HL-60/S4 treated with retinoic acid at 250 ng/mL for 4 days and 3 days (cell line): ENCODE measurements at regions not wholly inside any gene's neighbourhood (a gene's known extent, or its start where the extent isn't known, plus 50 kb on each side); places are given as distances from the start of the nearest gene placed in this dataset.

Experiments used
- in situ Hi-C: fragments of 300-500 bp; cut with MboI; formaldehyde crosslinking; loops from 2 replicates; pipeline ENCODE4 v1.7.0; 2022; ENCODE audit warnings: low sequenced_read_pairs

DNA sequence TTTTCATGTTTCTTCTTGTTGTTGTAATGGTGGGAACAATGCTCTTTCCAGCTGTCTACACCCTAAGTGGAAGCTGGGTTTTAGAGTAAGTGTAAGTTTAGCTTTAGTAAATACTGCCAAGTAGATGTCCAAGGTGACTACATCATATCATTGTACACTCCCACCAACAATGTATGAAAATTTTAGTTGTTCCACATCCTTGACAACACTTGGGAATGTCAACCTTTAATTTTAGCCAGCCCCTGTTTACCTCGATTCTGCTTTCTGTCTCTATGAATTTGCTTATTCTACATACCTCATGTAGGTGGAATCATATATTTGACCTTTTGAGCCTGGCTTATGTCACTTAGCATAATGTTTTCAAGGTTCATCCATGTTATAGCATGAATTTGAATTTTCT, 93.0 kb downstream of the MTPAP start:
- in situ Hi-C loops = no loop called here

DNA sequence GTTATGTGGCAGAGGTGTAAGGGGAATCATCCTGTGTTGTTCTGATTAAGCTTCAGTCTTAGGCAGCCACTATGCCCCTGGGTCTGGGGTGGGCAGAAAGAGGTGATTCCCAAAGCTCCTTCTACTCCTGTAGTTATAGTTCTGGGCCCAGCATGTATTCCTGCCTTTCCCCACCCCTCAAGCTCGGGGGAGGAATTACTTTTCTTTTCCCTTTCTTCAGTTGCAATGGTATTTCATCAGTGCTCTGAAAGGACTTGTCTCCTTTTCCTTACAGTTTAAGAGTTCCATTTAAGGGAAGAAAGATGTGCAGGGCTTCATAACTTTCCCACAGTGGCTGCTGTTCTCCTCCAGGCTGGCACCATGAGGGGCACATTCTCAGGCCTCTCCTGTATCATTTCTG, 94.2 kb downstream of the MTPAP start:
- in situ Hi-C loops = no loop called here

DNA sequence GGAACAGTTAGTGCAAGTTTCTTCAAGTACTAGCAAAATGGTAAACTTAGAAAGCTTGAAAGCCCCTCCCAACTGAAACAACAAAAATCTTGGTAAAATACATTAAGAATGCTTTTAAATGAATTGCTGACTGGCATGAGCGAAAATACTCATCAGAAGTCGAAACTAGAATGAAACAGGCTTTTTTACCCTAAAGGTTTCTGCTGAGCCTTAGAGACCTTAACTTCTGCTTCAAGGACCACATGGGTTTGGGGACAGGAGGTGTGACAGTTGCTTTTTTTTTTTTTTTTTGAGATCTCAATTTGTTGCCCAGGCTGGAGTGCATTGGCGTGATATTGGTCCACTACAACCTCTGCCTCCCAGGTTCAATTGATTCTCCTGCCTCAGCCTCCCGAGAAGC, 100.3 kb downstream of the MTPAP start:
- in situ Hi-C loops = no loop called here

DNA sequence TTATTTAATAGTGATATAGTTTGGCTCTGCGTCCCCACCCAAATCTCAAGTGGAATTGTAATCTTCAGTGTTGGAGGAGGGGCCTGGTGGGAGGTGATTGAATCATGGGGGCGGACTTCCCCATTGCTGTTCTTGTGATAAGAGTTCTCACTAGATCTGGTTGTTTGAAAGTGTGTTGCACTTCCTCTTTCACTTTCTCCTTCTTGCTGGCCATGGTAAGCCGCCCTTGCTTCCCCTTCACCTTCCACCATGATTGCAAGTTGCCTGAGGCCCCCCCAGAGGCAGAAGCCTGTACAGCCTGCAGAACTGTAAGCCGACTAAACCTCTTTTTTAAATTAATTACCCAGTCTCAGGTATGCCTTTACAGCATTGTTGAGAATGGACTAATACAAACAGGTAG, 101.4 kb downstream of the MTPAP start:
- in situ Hi-C loops = no loop called here

DNA sequence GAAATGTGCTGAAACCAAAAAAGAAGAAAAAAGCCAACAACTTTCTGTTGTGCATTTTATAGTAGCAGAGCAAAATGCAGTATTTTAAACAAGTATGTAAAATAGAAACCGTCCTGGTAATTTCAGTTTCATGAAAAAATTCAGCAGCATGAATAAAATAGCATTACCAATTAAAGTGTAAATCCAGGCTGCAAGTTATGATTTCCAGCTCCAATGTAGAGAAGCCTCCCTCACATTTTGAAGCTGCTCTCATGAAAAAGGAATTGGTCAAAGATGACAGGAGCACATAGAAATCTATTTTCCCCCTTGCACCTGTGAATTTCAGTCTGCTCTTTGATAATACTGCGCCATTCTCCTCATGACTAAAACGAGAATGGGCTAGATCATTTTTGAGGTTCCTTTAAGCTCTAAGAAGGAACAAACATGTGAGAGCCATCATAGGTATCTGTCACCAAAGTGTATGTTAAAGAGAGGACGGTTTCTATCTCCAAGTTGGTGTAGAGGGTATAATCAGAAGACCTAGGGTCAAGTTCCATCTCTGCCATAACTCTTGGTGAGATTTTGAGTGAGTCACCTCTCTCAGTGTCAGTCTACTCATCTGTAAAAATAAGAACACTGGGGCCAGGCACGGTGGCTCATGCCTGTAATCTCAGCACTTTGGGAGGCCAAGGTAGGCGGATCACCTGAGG, 107.5 kb downstream of the MTPAP start:
- in situ Hi-C loops = no loop called here

DNA sequence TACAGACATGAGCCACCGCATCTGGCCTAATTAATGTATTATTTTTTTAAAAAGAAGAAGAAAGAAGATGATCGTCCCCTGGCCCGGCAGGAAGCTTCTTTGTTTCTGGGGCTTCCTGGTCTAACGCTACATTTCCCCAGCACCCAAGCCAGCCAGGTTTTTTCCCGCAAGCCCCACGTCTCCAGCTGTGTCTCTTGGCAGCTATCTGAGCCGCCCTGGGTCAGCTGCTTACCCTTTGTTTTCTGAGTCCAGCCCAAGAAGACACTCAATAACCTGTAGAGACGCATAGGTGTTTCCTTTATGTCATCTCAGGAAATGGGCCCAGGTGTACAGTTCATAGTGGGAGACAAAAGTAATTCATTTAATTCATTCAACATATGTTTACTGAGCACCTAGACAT, 110.2 kb downstream of the MTPAP start:
- in situ Hi-C loops = loop anchor here (10.0 kb wide), 1 partner anchor 244 kb away; no protein-coding TSS in a partner anchor

DNA sequence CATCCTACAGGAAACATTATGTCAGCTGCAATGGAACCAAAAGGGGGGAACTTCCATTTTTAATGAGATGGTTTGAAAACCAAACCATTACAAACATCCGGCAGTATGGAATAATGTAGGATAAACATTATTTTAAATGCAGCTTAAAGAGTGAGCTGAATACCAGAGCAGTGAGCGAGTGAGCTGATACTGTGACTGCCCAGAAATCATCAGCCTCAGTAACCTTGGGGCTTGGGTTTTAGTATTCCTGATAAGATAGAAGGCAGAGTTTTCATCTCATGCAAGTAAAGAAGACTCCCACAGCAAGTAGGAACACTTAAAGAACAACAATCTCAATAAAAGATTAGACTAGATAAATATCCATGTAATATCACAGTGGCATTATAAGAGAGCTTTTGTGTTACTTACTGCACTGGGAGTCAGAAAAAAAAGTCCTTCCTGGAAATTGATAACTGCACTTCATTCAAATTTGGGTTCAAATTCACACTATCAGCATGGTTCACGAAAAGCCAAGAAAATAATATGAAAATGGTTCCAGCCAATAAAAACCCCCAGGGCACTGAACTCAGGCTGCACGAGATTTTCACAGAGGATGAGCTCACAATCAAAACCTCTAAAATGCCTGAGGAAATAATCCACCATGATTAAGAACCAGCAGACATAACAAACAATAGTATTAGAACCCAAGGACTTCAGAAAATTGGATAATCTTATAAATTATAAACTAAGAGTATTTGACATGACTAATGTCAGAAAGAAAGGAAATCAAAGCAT, 115.7 kb downstream of the MTPAP start:
- in situ Hi-C loops = loop anchor here (10.0 kb wide), 1 partner anchor 239 kb away; no protein-coding TSS in a partner anchor

DNA sequence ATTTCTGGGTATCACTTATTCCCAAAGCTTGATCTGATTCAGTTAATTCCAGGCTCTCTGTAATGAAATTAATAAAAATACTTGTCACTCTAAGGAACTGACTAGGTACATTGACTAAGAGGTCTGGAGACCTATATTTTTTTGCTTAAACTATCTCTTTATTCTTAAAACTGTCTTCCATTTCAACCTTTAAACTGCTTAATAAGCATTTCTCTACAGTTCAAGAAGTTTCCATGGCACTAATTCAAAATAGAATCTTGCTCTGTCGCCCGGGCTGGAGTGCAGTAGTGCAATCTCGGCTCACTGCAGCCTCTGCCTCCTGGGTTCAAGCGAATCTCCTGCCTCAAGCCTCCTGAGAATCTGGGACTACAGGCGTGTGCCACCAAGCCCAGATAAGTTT, 117.4 kb downstream of the MTPAP start:
- in situ Hi-C loops = loop anchor here (10.0 kb wide), 1 partner anchor 237 kb away; no protein-coding TSS in a partner anchor

DNA sequence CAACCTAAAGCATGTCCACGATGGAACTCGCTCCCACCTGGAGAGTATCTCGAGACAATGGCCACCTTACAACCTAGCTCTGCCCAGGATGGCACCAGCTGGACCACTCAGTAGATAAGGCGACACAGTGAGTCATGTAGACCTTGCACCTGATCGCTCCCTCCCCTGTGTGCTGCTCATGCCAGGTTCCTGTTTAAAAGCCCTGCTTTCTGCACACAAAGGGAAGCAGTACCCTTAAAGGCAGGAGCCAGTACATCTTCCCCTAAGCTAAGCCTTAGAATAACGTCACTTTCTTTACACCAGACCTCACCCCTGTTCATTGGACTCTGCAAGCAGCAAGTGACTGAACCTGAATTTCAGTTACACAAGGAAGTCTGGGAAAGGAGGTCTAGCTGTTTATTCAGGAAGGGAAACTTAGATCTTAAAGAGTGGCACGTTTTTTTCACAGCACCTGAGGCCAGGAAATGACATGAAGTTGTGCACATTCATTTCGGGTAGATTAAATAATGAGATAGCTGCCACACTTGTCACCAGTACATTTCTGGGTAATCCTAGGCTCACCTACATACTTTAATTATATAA, 117.9 kb downstream of the MTPAP start:
- in situ Hi-C loops = loop anchor here (10.0 kb wide), 1 partner anchor 236 kb away; no protein-coding TSS in a partner anchor

DNA sequence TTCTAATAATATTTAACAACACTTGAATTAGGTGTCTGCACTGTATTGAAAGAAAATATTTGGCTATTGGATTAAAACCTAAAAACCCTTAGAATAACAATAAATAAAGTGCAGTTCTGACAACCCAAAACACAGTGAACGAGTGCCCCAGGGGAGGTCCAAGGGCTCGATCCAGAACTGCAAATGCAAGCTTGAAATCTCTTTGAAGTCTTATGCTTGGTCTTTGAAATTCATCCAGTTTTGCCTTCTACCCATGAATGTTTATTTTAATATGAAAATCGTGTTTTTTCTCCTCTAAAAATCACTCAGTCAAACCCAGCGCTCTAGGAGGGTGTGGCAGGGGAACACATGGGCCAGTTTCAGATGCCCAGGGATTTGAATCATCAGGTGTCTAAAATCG, 119.5 kb downstream of the MTPAP start:
- in situ Hi-C loops = no loop called here

DNA sequence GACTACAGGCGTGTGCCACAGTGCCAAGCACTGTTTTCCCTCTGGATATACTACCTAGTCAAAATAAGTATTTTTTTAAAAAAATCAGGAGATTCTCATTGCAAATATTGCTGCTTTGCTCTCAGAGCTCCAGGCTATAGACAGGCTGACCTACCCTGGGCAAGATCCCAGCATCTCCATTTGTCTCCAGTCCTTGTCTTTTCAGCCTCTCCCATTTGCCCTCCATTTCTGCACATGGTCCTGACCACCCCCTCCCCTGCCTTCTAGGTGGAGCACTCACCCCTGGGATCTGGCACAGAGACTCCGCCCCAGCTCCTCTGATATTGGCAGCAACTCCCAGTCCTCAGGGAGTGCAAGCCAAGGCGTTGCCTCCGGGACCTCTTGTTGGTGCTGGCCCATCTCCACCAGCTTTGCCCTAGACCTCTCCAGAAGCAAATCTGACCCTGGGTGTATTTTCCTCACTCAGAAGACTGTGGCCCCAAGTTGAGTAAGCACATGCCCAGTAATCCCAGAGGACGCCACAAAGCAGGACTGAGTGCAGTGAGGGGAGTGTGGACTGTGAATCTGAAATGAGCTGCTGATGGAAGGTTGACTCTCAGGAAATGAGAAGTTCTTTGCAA, 120.6 kb downstream of the MTPAP start:
- in situ Hi-C loops = no loop called here

DNA sequence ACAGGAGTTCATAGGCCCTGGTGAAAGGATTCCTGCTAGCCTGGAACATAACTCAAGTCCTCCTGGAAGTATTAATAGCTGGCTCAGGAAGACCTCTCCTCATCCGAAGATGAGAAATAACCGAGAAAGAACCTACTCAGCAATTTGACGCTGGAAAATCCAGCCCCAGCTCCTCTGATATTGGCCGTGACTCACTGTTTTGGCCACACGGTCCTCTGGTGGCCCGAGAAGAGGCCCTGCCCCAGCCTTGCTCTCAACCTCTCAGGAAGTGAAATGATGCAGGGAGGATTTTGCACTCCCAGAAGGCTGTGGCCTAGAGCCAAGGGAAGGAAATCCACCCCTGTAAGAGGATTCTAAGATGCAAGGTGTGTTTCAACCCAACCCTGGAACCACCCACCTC, 121.6 kb downstream of the MTPAP start:
- in situ Hi-C loops = no loop called here

DNA sequence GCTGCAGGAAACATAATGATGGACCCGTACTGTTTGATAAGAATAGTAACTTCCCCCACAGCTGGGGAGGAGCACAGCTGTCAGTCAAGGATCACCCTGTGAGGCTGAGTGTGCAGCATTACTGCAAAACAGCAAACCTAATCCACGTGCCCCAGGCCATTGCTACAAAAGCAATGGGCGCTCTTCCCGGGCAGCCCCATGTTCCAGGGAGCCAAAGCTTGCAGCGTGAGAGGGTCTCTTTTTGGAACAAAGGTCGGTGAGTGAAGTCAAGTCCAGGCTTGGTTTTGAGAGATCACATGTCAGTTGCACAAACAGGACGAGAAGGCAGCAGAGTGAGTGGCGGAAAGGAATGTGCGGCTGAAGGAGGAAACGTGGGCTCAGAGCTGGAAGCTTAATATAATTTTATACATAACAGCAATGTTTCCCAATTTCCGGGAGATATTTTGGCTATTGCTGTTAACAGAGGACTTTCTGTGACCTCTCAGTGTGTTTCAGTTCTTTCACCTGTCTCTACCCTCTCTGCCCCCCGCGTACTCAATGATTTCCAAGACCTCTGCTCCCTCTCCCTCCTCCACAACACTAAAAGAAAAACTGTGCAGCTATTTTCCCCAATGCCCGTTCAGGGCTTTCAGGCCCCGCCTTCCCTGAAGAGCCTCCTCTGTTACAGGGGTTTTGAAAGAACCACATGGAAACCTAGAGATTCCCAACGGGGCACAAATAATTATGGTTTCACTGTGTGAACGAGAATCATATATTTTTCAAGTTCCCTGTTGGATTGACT, 128.9 kb downstream of the MTPAP start:
- in situ Hi-C loops = no loop called here

DNA sequence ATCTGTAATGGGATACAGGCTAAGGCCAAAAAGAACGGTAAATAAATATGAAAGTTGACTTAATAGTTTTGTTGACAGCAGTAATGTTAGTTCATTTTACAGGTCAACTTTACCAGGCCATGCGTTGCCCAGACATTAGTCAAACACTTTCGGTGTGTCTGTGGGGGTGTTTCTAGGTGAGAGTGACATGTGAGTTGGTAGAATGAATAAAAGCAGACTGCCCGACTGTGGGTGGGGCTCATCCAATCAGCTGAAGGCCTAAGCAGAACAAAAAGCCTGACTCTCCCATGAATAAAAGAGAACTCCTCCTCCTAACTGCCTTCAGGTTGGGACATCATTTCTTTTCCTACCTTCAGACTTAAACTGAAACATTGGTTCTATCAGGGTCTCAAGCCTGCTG, 132.3 kb downstream of the MTPAP start:
- in situ Hi-C loops = no loop called here

DNA sequence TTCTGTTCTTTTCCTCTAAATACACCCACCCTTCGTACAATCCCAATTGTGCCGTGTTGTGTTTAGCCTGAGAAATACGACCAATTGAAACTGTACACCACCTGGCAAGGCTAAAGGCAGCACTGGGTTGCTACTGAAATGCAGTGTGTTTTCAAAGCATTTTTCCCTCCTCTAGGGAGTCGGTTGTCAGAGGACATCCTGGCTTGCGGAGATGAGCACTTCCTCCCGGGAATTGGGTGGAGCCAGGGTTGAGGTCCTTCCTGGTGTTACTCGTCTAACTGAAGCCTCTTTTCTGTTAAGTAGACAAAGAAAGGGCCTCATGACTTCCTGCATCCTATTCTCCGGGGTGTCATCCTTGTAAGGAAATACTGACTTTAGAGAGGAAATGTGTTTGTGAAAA, 133.5 kb downstream of the MTPAP start:
- in situ Hi-C loops = no loop called here

DNA sequence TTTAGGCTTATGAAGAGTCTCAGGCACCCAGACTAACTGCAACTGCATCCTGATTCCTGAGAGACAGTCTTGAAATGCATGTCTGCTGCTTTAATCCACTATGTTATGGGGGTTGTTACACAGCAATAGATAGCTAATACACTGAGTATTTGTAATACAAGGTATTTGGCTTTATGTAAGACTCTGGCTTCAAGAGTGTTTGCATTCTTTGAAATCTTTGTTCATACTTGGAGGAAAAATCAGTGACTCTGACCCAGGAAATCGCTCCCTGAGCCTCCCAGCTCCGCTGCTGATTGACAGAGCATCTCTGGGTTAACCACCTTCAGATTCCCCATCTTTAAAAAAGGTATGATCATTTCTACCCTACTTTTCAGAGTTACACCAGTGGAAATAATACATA, 133.9 kb downstream of the MTPAP start:
- in situ Hi-C loops = no loop called here

DNA sequence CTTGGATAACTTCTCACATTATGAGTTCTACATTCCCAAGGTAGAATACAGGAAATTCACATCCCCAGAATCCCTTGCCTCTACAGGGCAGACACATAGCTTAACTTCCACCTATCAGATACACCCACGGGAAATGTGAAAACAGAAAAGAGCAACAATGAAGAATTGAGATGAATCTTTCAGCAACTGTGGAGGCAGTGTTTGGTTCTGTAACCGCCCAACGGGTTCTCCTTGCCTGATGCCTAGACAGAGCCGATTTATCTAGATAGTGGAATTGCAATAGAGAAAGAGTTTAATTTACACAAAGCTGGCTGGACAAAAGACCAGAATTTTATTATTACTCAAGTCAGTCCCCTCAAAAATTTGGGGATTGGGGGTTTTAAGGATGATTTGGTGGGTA, 138.8 kb downstream of the MTPAP start:
- in situ Hi-C loops = no loop called here

DNA sequence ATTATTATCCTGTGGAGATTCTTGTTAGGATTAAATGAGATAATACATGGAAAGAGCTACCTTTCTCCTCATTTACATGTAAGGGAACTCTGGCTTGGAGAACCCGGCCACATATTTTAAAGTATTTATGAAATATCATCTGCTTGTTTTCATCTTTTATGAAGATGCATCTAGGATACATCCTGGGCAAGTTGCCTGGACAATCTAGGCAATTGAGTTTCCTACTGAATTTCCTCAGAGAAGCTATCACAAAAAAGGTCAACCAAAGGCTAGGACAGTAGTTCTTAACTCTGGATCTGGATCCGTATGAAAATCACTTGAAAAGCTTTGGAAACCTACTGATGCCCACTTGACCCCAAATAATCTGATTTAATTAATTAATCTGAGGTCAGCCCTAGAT, 140.7 kb downstream of the MTPAP start:
- in situ Hi-C loops = no loop called here

DNA sequence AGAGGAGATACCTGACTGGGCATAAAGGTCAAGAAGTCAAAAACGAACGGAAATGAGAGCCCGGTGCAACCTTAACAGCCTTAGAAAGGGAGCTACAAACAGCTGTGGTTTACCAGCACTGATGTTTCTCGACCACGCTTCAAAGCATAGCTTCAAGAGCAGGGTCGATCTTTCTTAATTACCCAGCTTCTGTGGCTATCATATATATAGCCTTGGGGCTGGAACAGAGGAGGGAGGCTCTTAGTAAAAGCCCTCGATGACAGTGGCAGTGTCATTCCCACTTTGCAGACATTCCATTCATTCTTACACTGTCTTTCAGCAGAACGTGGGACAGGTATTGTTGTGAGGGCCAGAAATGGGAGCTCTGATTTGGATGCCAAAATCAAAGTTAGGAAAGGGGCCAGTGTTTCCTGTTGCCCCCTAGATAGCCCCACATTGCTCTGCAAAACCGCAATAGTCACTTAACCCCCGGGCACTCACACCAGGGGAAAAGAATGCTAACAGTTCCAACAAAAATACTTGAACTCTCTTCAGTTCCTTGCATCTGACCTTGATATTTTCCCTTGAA, 141.5 kb downstream of the MTPAP start:
- in situ Hi-C loops = no loop called here

DNA sequence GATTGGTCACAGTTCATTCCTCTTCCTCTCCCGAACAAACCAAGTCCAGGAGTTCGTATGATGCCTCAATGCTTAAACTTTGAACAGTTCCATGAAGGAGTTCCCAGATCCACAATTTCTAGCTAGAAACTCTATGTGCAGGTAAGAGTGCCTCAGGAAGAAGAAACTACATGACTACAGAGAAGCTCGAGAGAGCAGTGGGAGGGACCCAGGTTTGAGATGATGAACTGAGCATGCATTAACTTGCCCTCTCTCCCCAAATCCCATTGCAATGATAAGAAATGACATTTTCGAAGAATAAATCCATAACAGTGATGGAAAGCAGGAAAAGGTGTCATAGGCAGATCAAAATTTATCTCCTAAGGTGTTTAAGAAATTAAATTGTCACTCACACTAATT, 140.6 kb upstream of the JCAD start:
- in situ Hi-C loops = no loop called here
